Liver (tissue), 3 donors: ENCODE measurements at regions not wholly inside any gene's neighbourhood (a gene's known extent, or its start where the extent isn't known, plus 50 kb on each side); places are given as distances from the start of the nearest gene placed in this dataset.

Experiments used
- EGR1 ChIP-seq, 2 donors: IDR thresholded peaks; 2 replicates each; pipeline ENCODE4 v1.6.1; 2016 to 2018; ENCODE audit warnings: antibody characterized with exemption in 2 of 2, low read depth in 2 of 2
- FOXA1 ChIP-seq: IDR thresholded peaks from 2 replicates; pipeline ENCODE4 v1.6.1; 2016; ENCODE audit warnings: antibody characterized with exemption
- GABPA ChIP-seq, 2 donors: IDR thresholded peaks in 1 of 2; conservative IDR thresholded peaks in 1 of 2; 2 replicates each; pipeline ENCODE4 v1.6.1; 2016; ENCODE audit warnings: antibody characterized with exemption in 2 of 2, mild to moderate bottlenecking in 1 of 2, moderate library complexity in 1 of 2
- HNF4A ChIP-seq, 2 donors: conservative IDR thresholded peaks; 2 replicates each; pipeline ENCODE4 v1.6.1; 2016; ENCODE audit warnings: antibody characterized with exemption in 2 of 2, mild to moderate bottlenecking in 2 of 2
- JUND ChIP-seq, 2 donors: IDR thresholded peaks; 2 replicates each; pipeline ENCODE4 v1.6.1; 2016; ENCODE audit warnings: antibody characterized with exemption in 2 of 2
- RAD21 ChIP-seq, 2 donors: IDR thresholded peaks; 2 replicates each; pipeline ENCODE4 v1.6.1; 2016; ENCODE audit warnings: antibody characterized with exemption in 2 of 2, mild to moderate bottlenecking in 2 of 2
- RXRA ChIP-seq, 2 donors: IDR thresholded peaks; 2 replicates each; pipeline ENCODE4 v1.6.1; 2017 to 2018; ENCODE audit warnings: antibody characterized with exemption in 2 of 2, mild to moderate bottlenecking in 1 of 2
- YY1 ChIP-seq: IDR thresholded peaks from 2 replicates; pipeline ENCODE4 v1.6.1; 2016; ENCODE audit warnings: antibody characterized with exemption, mild to moderate bottlenecking
- TF ChIP-seq, protein P1 (sequence below): IDR thresholded peaks from 2 replicates; pipeline ENCODE4 v1.6.1; 2016; ENCODE audit warnings: antibody characterized with exemption, mild to moderate bottlenecking
- TF ChIP-seq, protein P2 (sequence below): fragments of 150-350 bp; IDR thresholded peaks from 2 replicates; pipeline ENCODE4 v1.5.1; 2017; ENCODE audit warnings: improper control_type of control experiment, low read depth, low read length; ENCODE audit not compliant: missing input control
- TF ChIP-seq, protein P3 (sequence below): IDR thresholded peaks from 2 replicates; pipeline ENCODE4 v1.6.1; 2016; ENCODE audit warnings: antibody characterized with exemption
- TF ChIP-seq, protein P4 (sequence below): IDR thresholded peaks from 2 replicates; pipeline ENCODE4 v1.6.1; 2016; ENCODE audit warnings: antibody characterized with exemption
- donor health status: healthy.
- donor health status: healthy.

DNA sequence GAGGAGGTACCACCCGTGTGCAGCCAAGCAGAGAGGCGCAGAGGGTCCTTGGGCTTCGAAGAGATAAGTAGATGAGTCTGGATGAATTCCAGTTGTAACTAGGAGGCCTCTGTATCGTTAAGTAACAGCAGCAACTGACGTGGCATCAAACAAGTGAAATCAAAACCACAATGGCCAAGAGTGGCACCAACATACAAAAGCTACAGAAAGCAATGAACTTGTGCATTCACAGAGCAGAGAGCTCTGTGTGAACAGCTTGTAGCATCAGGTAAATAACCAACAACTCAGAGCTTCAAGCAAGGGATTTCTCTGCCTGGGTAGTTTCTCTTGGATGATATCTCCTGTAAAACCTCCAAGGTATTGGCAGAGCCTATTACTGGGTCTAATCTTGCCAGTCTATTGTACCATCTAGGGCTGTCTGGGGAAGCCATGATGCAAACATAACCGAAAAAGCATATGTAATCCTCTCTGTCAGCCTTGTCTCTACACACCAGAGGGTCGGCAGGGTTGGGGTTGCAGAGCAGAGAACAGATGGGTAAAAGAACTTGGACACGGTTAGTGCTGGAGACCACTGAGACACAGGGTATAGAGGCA lies 83.1 kb upstream of the USP47 start:
- TF ChIP-seq, protein P1, sequence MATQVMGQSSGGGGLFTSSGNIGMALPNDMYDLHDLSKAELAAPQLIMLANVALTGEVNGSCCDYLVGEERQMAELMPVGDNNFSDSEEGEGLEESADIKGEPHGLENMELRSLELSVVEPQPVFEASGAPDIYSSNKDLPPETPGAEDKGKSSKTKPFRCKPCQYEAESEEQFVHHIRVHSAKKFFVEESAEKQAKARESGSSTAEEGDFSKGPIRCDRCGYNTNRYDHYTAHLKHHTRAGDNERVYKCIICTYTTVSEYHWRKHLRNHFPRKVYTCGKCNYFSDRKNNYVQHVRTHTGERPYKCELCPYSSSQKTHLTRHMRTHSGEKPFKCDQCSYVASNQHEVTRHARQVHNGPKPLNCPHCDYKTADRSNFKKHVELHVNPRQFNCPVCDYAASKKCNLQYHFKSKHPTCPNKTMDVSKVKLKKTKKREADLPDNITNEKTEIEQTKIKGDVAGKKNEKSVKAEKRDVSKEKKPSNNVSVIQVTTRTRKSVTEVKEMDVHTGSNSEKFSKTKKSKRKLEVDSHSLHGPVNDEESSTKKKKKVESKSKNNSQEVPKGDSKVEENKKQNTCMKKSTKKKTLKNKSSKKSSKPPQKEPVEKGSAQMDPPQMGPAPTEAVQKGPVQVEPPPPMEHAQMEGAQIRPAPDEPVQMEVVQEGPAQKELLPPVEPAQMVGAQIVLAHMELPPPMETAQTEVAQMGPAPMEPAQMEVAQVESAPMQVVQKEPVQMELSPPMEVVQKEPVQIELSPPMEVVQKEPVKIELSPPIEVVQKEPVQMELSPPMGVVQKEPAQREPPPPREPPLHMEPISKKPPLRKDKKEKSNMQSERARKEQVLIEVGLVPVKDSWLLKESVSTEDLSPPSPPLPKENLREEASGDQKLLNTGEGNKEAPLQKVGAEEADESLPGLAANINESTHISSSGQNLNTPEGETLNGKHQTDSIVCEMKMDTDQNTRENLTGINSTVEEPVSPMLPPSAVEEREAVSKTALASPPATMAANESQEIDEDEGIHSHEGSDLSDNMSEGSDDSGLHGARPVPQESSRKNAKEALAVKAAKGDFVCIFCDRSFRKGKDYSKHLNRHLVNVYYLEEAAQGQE: no peak
- TF ChIP-seq, protein P2, sequence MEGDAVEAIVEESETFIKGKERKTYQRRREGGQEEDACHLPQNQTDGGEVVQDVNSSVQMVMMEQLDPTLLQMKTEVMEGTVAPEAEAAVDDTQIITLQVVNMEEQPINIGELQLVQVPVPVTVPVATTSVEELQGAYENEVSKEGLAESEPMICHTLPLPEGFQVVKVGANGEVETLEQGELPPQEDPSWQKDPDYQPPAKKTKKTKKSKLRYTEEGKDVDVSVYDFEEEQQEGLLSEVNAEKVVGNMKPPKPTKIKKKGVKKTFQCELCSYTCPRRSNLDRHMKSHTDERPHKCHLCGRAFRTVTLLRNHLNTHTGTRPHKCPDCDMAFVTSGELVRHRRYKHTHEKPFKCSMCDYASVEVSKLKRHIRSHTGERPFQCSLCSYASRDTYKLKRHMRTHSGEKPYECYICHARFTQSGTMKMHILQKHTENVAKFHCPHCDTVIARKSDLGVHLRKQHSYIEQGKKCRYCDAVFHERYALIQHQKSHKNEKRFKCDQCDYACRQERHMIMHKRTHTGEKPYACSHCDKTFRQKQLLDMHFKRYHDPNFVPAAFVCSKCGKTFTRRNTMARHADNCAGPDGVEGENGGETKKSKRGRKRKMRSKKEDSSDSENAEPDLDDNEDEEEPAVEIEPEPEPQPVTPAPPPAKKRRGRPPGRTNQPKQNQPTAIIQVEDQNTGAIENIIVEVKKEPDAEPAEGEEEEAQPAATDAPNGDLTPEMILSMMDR: no peak
- TF ChIP-seq GABPA (IDR thresholded peaks at IDR 0.05 in 1 of 2, conservative IDR thresholded peaks at IDR 0.05 in 1 of 2): no peak
- TF ChIP-seq, protein P3, sequence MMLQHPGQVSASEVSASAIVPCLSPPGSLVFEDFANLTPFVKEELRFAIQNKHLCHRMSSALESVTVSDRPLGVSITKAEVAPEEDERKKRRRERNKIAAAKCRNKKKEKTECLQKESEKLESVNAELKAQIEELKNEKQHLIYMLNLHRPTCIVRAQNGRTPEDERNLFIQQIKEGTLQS: no peak
- TF ChIP-seq RAD21 (IDR thresholded peaks at IDR 0.05): no peak
- no peak for TF ChIP-seq RXRA (IDR thresholded peaks at IDR 0.05)
- no peak for TF ChIP-seq JUND (IDR thresholded peaks at IDR 0.05)
- TF ChIP-seq, protein P4, sequence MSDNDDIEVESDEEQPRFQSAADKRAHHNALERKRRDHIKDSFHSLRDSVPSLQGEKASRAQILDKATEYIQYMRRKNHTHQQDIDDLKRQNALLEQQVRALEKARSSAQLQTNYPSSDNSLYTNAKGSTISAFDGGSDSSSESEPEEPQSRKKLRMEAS: no peak
- TF ChIP-seq YY1: no peak
- TF ChIP-seq HNF4A (conservative IDR thresholded peaks at IDR 0.05): no peak
- no peak for TF ChIP-seq FOXA1
- TF ChIP-seq EGR1 (IDR thresholded peaks at IDR 0.05; ENCODE audit: low read depth in 2 of 2): no peak
